Thyroid gland (tissue), 4 donors: ENCODE measurements at regions not wholly inside any gene's neighbourhood (a gene's known extent, or its start where the extent isn't known, plus 50 kb on each side); places are given as distances from the start of the nearest gene placed in this dataset.

Source experiments
- DNase-seq, 2 donors: peaks; one replicate each; pipeline ENCODE4 v3.0.0-alpha.2; 2019
- H3K27ac ChIP-seq, 3 donors: fragments of 200-600 bp; sonication (generic); 1 replicate in 2 of 3; 2 replicates in 1 of 3; pipeline ENCODE4 v1.5.1; 2016 to 2019; ENCODE audit warnings: mild to moderate bottlenecking in 1 of 3, moderate library complexity in 1 of 3
- H3K27me3 ChIP-seq: fragments of 200-600 bp; sonication (generic); one replicate; pipeline ENCODE4 v1.5.1; 2019
- H3K36me3 ChIP-seq, 2 donors: fragments of 200-600 bp; sonication (generic); one replicate each; pipeline ENCODE4 v1.5.1; 2016 to 2019
- H3K4me1 ChIP-seq, 2 donors: fragments of 200-600 bp; sonication (generic); one replicate each; pipeline ENCODE4 v1.5.1; 2017 to 2019
- H3K4me3 ChIP-seq, 3 donors: fragments of 200-600 bp; sonication (generic); replicated peaks in 1 of 3; 1 replicate in 2 of 3; 2 replicates in 1 of 3; pipeline ENCODE4 v1.5.1; 2016; ENCODE audit warnings: mild to moderate bottlenecking in 1 of 3
- H3K9me3 ChIP-seq: fragments of 200-600 bp; sonication (generic); one replicate; pipeline ENCODE4 v1.5.1; 2017
- CTCF ChIP-seq, 6 experiments: fragments of 200-600 bp in 3 of 6; fragments of 450-650 bp in 3 of 6; sonication (generic) in 3 of 6; IDR thresholded peaks; one replicate each; pipeline ENCODE4 v1.5.1; 2016 to 2019; ENCODE audit warnings: antibody characterized with exemption in 6 of 6, mild to moderate bottlenecking in 2 of 6, inconsistent platforms in 1 of 6, moderate library complexity in 1 of 6
- POLR2A ChIP-seq, 2 donors: fragments of 450-650 bp; IDR thresholded peaks; one replicate each; pipeline ENCODE4 v1.6.1; 2017; ENCODE audit warnings: antibody characterized with exemption in 2 of 2, mild to moderate bottlenecking in 2 of 2, moderate library complexity in 1 of 2
- WGBS, 2 donors: methylation state at CpG; one replicate each; pipeline ENCODE4 v1.1.5; 2017; 5-methylcytosine and 5-hydroxymethylcytosine counted together
- intact Hi-C: fragments of 100-400 bp; cut with DNase I; formaldehyde crosslinking; loops from one replicate; pipeline ENCODE4 v1.15.1; 2023

GRCh38 chr10:106173838-106174237, 990.7 kb downstream of the SORCS1 start:
- Histone ChIP-seq H3K27ac (no peak overlapping the region), H3K9me3 (no peaks in the 10 kb centered on the region), H3K36me3 (no peaks in the 10 kb centered on the region), H3K27me3 (no peaks in the 10 kb centered on the region), H3K4me1 (no peaks in the 10 kb centered on the region), H3K4me3 (no peak overlapping the region)
- intact Hi-C loops: no loop called here
- no peak for DNase-seq
- 90 to 91% methylated on average over 3 of the region's 3 CpGs for WGBS, 2 donors
- no peak for TF ChIP-seq POLR2A (IDR thresholded peaks at IDR 0.05)
- no peak for TF ChIP-seq CTCF (IDR thresholded peaks at IDR 0.05)

GRCh38 chr10:106169241-106169640, 995.3 kb downstream of the SORCS1 start:
- TF ChIP-seq POLR2A (IDR thresholded peaks at IDR 0.05) (no peak), CTCF (IDR thresholded peaks at IDR 0.05) (no peak)
- H3K36me3 ChIP-seq: no peaks in the 10 kb centered on the region
- whole genome bisulfite sequencing, 2 donors: 63 to 69% methylated on average over 7 of the region's 7 CpGs

GRCh38 chr10:106167946-106168345, 996.6 kb downstream of the SORCS1 start:
- no peak for DNase-seq
- intact Hi-C loops: no loop called here
- 76 to 83% methylated on average over 2 of the region's 2 CpGs for WGBS, 2 donors

More at GRCh38 chr10:106169241-106169640, 995.3 kb downstream of the SORCS1 start:
- Histone ChIP-seq H3K9me3 (no peaks in the 10 kb centered on the region), H3K4me3 (no peak overlapping the region), H3K27me3 (no peaks in the 10 kb centered on the region), H3K4me1 (no peaks in the 10 kb centered on the region), H3K27ac (no peak overlapping the region)
- no peak for DNase-seq
- intact Hi-C loops: no loop called here

GRCh38 chr10:106158241-106158640, 1006.3 kb downstream of the SORCS1 start:
- Histone ChIP-seq H3K4me1 (no peaks in the 10 kb centered on the region), H3K36me3 (no peaks in the 10 kb centered on the region), H3K9me3 (no peaks in the 10 kb centered on the region), H3K4me3 (no peak overlapping the region), H3K27me3 (no peaks in the 10 kb centered on the region), H3K27ac (no peak overlapping the region)
- intact Hi-C loops: no loop called here
- TF ChIP-seq CTCF (IDR thresholded peaks at IDR 0.05) (no peak), POLR2A (IDR thresholded peaks at IDR 0.05) (no peak)
- no peak for DNase-seq
- whole genome bisulfite sequencing, 2 donors: 88 to 90% methylated on average over 4 of the region's 4 CpGs

More at GRCh38 chr10:106167946-106168345, 996.6 kb downstream of the SORCS1 start:
- Histone ChIP-seq H3K9me3 (no peaks in the 10 kb centered on the region), H3K27ac (no peak overlapping the region), H3K36me3 (no peaks in the 10 kb centered on the region), H3K4me1 (no peaks in the 10 kb centered on the region), H3K27me3 (no peaks in the 10 kb centered on the region), H3K4me3 (no peak overlapping the region)
- no peak for TF ChIP-seq CTCF (IDR thresholded peaks at IDR 0.05)
- TF ChIP-seq POLR2A (IDR thresholded peaks at IDR 0.05): no peak

GRCh38 chr10:106147021-106147420, 1017.5 kb downstream of the SORCS1 start:
- no peaks in the 10 kb centered on the region for H3K9me3 ChIP-seq
- H3K4me3 ChIP-seq: no peak overlapping the region
- H3K36me3 ChIP-seq: no peaks in the 10 kb centered on the region
- no peak for TF ChIP-seq POLR2A (IDR thresholded peaks at IDR 0.05)
- TF ChIP-seq CTCF (IDR thresholded peaks at IDR 0.05): no peak
- intact Hi-C loops: no loop called here
- no peaks in the 10 kb centered on the region for H3K27me3 ChIP-seq
- no peak overlapping the region for H3K27ac ChIP-seq
- H3K4me1 ChIP-seq: no peaks in the 10 kb centered on the region
- no peak for DNase-seq
- WGBS, 2 donors: 3 to 11% methylated on average over 2 of the region's 2 CpGs
